Fibroblast of lung (primary cell): ENCODE measurements at regions not wholly inside any gene's neighbourhood (a gene's known extent, or its start where the extent isn't known, plus 50 kb on each side); places are given as distances from the start of the nearest gene placed in this dataset.

ENCODE experiments used
- CTCF ChIP-seq, 2 donors: IDR thresholded peaks in 1 of 2; conservative IDR thresholded peaks in 1 of 2; 1 replicate in 1 of 2; 2 replicates in 1 of 2; pipeline ENCODE4 v1.5.1; 2011 to 2012; ENCODE audit warnings: low read length in 2 of 2, control low read depth in 1 of 2, inconsistent platforms in 1 of 2, low read depth in 1 of 2, mild to moderate bottlenecking in 1 of 2
- EZH2 ChIP-seq: IDR thresholded peaks from 2 replicates; pipeline ENCODE4 v1.5.1; 2012; ENCODE audit warnings: low read length, control low read depth, mild to moderate bottlenecking; ENCODE audit errors: missing control alignments

GRCh38 chr6:4671587-4672115, 104.6 kb upstream of the CDYL start:
- TF ChIP-seq CTCF (conservative IDR thresholded peaks at IDR 0.05 in 1 of 2, IDR thresholded peaks at IDR 0.05 in 1 of 2; ENCODE audit: low read depth in 1 of 2, low read length in 2 of 2) (no peak), EZH2 (no peak)
